HG03571 (cell line): ENCODE measurements at regions not wholly inside any gene's neighbourhood (a gene's known extent, or its start where the extent isn't known, plus 50 kb on each side); places are given as distances from the start of the nearest gene placed in this dataset.
"Not testable (repeated sequence)": the region's sequence is repeated elsewhere in the genome, so short reads cannot be mapped to it uniquely, and the experiment has no call there.

ENCODE experiments used
- ATAC-seq: cut with Tn5 transposase; IDR thresholded peaks from one replicate; pipeline ENCODE4 v1.9.1; 2021; ENCODE audit not compliant: unreplicated experiment

- ATAC-seq = no peak
Observed at GRCh38 chr12:126908765-126909142, 1358.2 kb upstream of the TMEM132C start.

GRCh38 chr12:126910570-126910969, 1356.4 kb upstream of the TMEM132C start:
- no peak for ATAC-seq

- ATAC-seq = no peak
Observed at GRCh38 chr12:126912111-126912510, 1354.9 kb upstream of the TMEM132C start.

- ATAC-seq = no peak
Observed at GRCh38 chr12:126914170-126914793, 1352.7 kb upstream of the TMEM132C start.

GRCh38 chr12:126915309-126915708, 1351.7 kb upstream of the TMEM132C start:
- no peak for ATAC-seq

- ATAC-seq = no peak
Observed at GRCh38 chr12:126926023-126926594, 1340.9 kb upstream of the TMEM132C start.

GRCh38 chr12:126930234-126930633, 1336.7 kb upstream of the TMEM132C start:
- ATAC-seq = no peak

GRCh38 chr12:126932156-126932555, 1334.8 kb upstream of the TMEM132C start:
- ATAC-seq = no peak

GRCh38 chr12:126935435-126935834, 1331.5 kb upstream of the TMEM132C start:
- ATAC-seq = no peak

GRCh38 chr12:126936181-126936851, 1330.7 kb upstream of the TMEM132C start:
- no peak for ATAC-seq

- no peak for ATAC-seq
Observed at GRCh38 chr12:126937431-126937830, 1329.5 kb upstream of the TMEM132C start.

- no peak for ATAC-seq
Observed at GRCh38 chr12:126944684-126945083, 1322.3 kb upstream of the TMEM132C start.

- ATAC-seq = not testable (repeated sequence)
Observed at GRCh38 chr12:126946958-126947357, 1320.0 kb upstream of the TMEM132C start.

GRCh38 chr12:126949558-126949957, 1317.4 kb upstream of the TMEM132C start:
- no peak for ATAC-seq

GRCh38 chr12:126950266-126950665, 1316.7 kb upstream of the TMEM132C start:
- no peak for ATAC-seq

GRCh38 chr12:126952096-126953007, 1314.6 kb upstream of the TMEM132C start:
- ATAC-seq = no peak

GRCh38 chr12:126953365-126953889, 1313.5 kb upstream of the TMEM132C start:
- ATAC-seq = no peak

GRCh38 chr12:126960221-126960620, 1306.7 kb upstream of the TMEM132C start:
- no peak for ATAC-seq

GRCh38 chr12:126960709-126961108, 1306.3 kb upstream of the TMEM132C start:
- no peak for ATAC-seq

- no peak for ATAC-seq
Observed at GRCh38 chr12:126963825-126964224, 1303.1 kb upstream of the TMEM132C start.

- ATAC-seq = no peak
Observed at GRCh38 chr12:126966498-126966897, 1300.5 kb upstream of the TMEM132C start.
